ENCODE measurements at regions not wholly inside any gene's neighbourhood (a gene's known extent, or its start where the extent isn't known, plus 50 kb on each side); places are given as distances from the start of the nearest gene placed in this dataset.
A peak's percentile ranks its signal among the peaks of the same experiment; 100 is the strongest.

- ChIA-PET CTCF (no interaction called here), POLR2A (ENCODE audit: unreplicated experiment) (no interaction called here)
- Histone ChIP-seq H3K36me3 (ENCODE audit: low read depth, low read length) (no peaks in the 10 kb centered on the region), H3K9me3 (ENCODE audit: low read length) (no peaks in the 10 kb centered on the region), H3F3A (ENCODE audit: low read length, unreplicated experiment) (no peaks in the 10 kb centered on the region), H2AFZ (ENCODE audit: low read length) (no peak overlapping the region), H3K9ac (ENCODE audit: low read length) (no peak overlapping the region), H4K20me1 (ENCODE audit: low read length) (no peaks in the 10 kb centered on the region), H3K4me1 (ENCODE audit: insufficient read depth, low read length) (no peaks in the 10 kb centered on the region), H3K27me3 (ENCODE audit: low read length) (no peaks in the 10 kb centered on the region), H3K4me3 (ENCODE audit: low read length) (no peak overlapping the region), H3K9me2 (replicated peaks; ENCODE audit: low read length) (no peaks in the 10 kb centered on the region), H3K79me2 (ENCODE audit: low read length) (no peaks in the 10 kb centered on the region), H3K27ac (ENCODE audit: low read length) (no peak overlapping the region), H3K4me2 (ENCODE audit: low read length) (no peak overlapping the region)
- TF ChIP-seq EZH2 (IDR thresholded peaks at IDR 0.05; ENCODE audit: low read length, unreplicated experiment) (no peak), CTCF (conservative IDR thresholded peaks at IDR 0.05; ENCODE audit: low read depth, low read length) (no peak), EZH2phosphoT487 (IDR thresholded peaks at IDR 0.05; ENCODE audit: borderline replicate concordance, low read length) (no peak)
- no TSS peak for BruUV-seq (replicated peaks)
- DNase-seq = no peak
- ATAC-seq = peak; percentile 11; the same call in 1 of the 2 replicates
- intact Hi-C loops (cut with micrococcal nuclease) = no loop called here
Observed at GRCh38 chr10:55220975-55221374, 419.9 kb upstream of the PCDH15 start.

GRCh38 chr10:55215699-55216098 lies 414.7 kb upstream of the PCDH15 start:
- intact Hi-C loops (cut with micrococcal nuclease) = no loop called here
- no peak for DNase-seq
- TF ChIP-seq EZH2 (IDR thresholded peaks at IDR 0.05; ENCODE audit: low read length, unreplicated experiment) = no peak
- no peak for TF ChIP-seq CTCF (conservative IDR thresholded peaks at IDR 0.05; ENCODE audit: low read depth, low read length)
- TF ChIP-seq EZH2phosphoT487 (IDR thresholded peaks at IDR 0.05; ENCODE audit: borderline replicate concordance, low read length) = no peak
- Histone ChIP-seq H3K27me3 (ENCODE audit: low read length) (no peaks in the 10 kb centered on the region), H2AFZ (ENCODE audit: low read length) (no peak overlapping the region), H3K27ac (ENCODE audit: low read length) (no peak overlapping the region), H3F3A (ENCODE audit: low read length, unreplicated experiment) (no peaks in the 10 kb centered on the region), H3K4me2 (ENCODE audit: low read length) (no peak overlapping the region), H3K4me1 (ENCODE audit: insufficient read depth, low read length) (no peaks in the 10 kb centered on the region), H3K9me3 (ENCODE audit: low read length) (no peaks in the 10 kb centered on the region), H4K20me1 (ENCODE audit: low read length) (no peaks in the 10 kb centered on the region), H3K4me3 (ENCODE audit: low read length) (no peak overlapping the region), H3K79me2 (ENCODE audit: low read length) (no peaks in the 10 kb centered on the region), H3K9ac (ENCODE audit: low read length) (no peak overlapping the region), H3K36me3 (ENCODE audit: low read depth, low read length) (no peaks in the 10 kb centered on the region), H3K9me2 (replicated peaks; ENCODE audit: low read length) (no peaks in the 10 kb centered on the region)
- ATAC-seq = no peak
- ChIA-PET CTCF (no interaction called here), POLR2A (ENCODE audit: unreplicated experiment) (no interaction called here)
- BruUV-seq (replicated peaks) = no TSS peak

GRCh38 chr10:55214608-55215007 lies 413.6 kb upstream of the PCDH15 start:
- CTCF ChIA-PET = no interaction called here
- peak; percentile 96 for ATAC-seq
- POLR2A ChIA-PET (ENCODE audit: unreplicated experiment) = no interaction called here
- Histone ChIP-seq H3F3A (ENCODE audit: low read length, unreplicated experiment) (no peaks in the 10 kb centered on the region), H3K4me3 (ENCODE audit: low read length) (no peak overlapping the region), H3K27me3 (ENCODE audit: low read length) (no peaks in the 10 kb centered on the region), H3K9ac (ENCODE audit: low read length) (no peak overlapping the region), H3K79me2 (ENCODE audit: low read length) (no peaks in the 10 kb centered on the region), H3K36me3 (ENCODE audit: low read depth, low read length) (no peaks in the 10 kb centered on the region), H3K9me2 (replicated peaks; ENCODE audit: low read length) (no peaks in the 10 kb centered on the region), H3K9me3 (ENCODE audit: low read length) (no peaks in the 10 kb centered on the region), H4K20me1 (ENCODE audit: low read length) (no peaks in the 10 kb centered on the region), H2AFZ (ENCODE audit: low read length) (no peak overlapping the region), H3K27ac (ENCODE audit: low read length) (no peak overlapping the region), H3K4me2 (ENCODE audit: low read length) (no peak overlapping the region), H3K4me1 (ENCODE audit: insufficient read depth, low read length) (no peaks in the 10 kb centered on the region)
- peak; percentile 54 for DNase-seq
- BruUV-seq (replicated peaks) = no TSS peak
- intact Hi-C loops (cut with micrococcal nuclease) = no loop called here
- TF ChIP-seq EZH2phosphoT487 (IDR thresholded peaks at IDR 0.05; ENCODE audit: borderline replicate concordance, low read length) = no peak
- TF ChIP-seq CTCF (conservative IDR thresholded peaks at IDR 0.05; ENCODE audit: low read depth, low read length) = no peak
- TF ChIP-seq EZH2 (IDR thresholded peaks at IDR 0.05; ENCODE audit: low read length, unreplicated experiment) = no peak
